ENCODE measurements at regions not wholly inside any gene's neighbourhood (a gene's known extent, or its start where the extent isn't known, plus 50 kb on each side); places are given as distances from the start of the nearest gene placed in this dataset.

DNA sequence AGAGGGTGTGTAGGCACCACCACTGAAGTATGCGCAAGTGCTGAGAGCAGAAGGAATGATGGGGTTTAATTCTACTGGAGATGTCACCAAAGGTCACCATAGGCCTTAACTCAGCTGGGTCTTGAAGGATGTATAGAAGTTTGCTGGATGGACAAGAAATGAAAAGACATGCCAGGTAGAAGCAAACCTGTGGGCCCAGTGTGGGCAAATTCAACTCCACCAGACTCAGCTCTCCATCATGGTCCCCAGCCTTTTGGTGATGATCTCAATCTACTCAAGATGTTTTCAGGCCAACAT, 124.5 kb downstream of the SNX5 start:
- H3K27me3 ChIP-seq: no peaks in the 10 kb centered on the region
- TF ChIP-seq CTCF (IDR thresholded peaks at IDR 0.05) (no peak), POLR2A (IDR thresholded peaks at IDR 0.05) (no peak)
- no peaks in the 10 kb centered on the region for H3K9me3 ChIP-seq
- 94 to 100% methylated on average over 1 of the region's 1 CpG for WGBS, 2 donors
- H3K36me3 ChIP-seq (ENCODE audit: low read depth, missing control alignments): no peaks in the 10 kb centered on the region
- intact Hi-C loops (cut with DNase I; ENCODE audit: low total_unique reads): no loop called here
- peaks cover 15% of the 10 kb centered on the region for H3K4me1 ChIP-seq
- H3K4me3 ChIP-seq: no peak overlapping the region
- no peak overlapping the region for H3K27ac ChIP-seq
- DNase-seq: no peak

DNA sequence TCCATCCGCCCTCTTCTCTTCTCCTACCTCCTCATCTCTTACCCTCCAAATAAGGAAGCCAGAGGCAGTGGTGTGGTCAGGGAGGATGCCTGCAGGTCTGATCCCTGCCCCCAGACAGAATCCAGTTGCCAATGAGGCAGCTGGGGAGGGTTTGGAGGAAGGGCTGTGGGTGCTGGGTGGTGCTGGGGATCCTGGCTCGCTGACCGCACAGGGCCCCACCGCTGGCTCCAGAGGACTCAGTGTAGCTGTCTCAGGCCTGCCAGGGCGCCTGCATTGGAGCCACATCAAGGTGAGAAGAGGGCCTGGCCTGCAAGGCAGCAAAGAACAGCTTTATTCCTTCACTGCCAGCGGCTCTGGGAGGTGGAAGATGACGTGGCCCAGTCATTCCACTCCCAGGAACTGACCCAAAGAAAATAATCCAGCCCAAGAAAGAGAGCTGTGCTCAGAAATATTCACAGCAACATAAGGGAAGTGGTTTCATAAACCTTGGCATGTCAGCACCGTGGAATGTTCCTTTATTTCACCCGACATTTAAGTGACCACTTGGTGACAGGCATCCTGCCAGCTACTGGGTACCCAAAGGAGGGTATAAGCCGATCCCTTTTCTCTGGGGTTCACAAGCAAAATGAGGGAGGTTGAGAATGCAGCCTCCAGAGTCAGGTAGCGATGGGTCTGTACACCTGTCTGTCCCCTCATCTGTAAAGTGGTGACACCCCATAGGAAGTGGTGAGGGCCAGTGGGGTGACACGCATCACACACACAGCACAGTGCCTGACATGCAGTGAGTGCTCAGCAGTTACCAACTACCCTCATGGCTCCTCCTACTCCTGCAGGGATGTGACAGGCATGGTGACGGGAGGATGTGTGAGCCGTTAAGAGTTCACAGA, 125.1 kb downstream of the SNX5 start:
- Histone ChIP-seq H3K27ac (peak overlapping the region in 1 of 2 donors; percentile 48), H3K36me3 (ENCODE audit: low read depth, missing control alignments) (no peaks in the 10 kb centered on the region), H3K27me3 (no peaks in the 10 kb centered on the region), H3K4me3 (no peak overlapping the region), H3K4me1 (peaks cover 15% of the 10 kb centered on the region), H3K9me3 (no peaks in the 10 kb centered on the region)
- peak; percentile 48 for DNase-seq
- intact Hi-C loops (cut with DNase I; ENCODE audit: low total_unique reads): no loop called here
- 73 to 81% methylated on average over 8 to 14 of the region's 14 CpGs for WGBS, 2 donors
- no peak for TF ChIP-seq POLR2A (IDR thresholded peaks at IDR 0.05)
- TF ChIP-seq CTCF (IDR thresholded peaks at IDR 0.05): no peak

GRCh38 chr20:17841751-17842215, 126.8 kb downstream of the SNX5 start:
- Histone ChIP-seq H3K9me3 (no peaks in the 10 kb centered on the region), H3K4me3 (no peak overlapping the region), H3K36me3 (ENCODE audit: low read depth, missing control alignments) (no peaks in the 10 kb centered on the region), H3K27me3 (no peaks in the 10 kb centered on the region), H3K27ac (peak overlapping the region in 1 of 2 donors; percentile 9), H3K4me1 (peaks cover 19% of the 10 kb centered on the region)
- intact Hi-C loops (cut with DNase I; ENCODE audit: low total_unique reads): no loop called here
- peak; percentile 65 for DNase-seq
- TF ChIP-seq POLR2A (IDR thresholded peaks at IDR 0.05): no peak
- TF ChIP-seq CTCF (IDR thresholded peaks at IDR 0.05): no peak
- WGBS, 2 donors: 51% methylated on average over 13 of the region's 13 CpGs

GRCh38 chr20:17840423-17840822, 128.2 kb downstream of the SNX5 start:
- H3K36me3 ChIP-seq (ENCODE audit: low read depth, missing control alignments): no peaks in the 10 kb centered on the region
- H3K27me3 ChIP-seq: no peaks in the 10 kb centered on the region
- intact Hi-C loops (cut with DNase I; ENCODE audit: low total_unique reads): no loop called here
- H3K9me3 ChIP-seq: no peaks in the 10 kb centered on the region
- DNase-seq: no peak
- H3K27ac ChIP-seq: no peak overlapping the region
- 96 to 97% methylated on average over 5 of the region's 5 CpGs for WGBS, 2 donors
- peaks cover 27% of the 10 kb centered on the region for H3K4me1 ChIP-seq
- no peak overlapping the region for H3K4me3 ChIP-seq
- no peak for TF ChIP-seq CTCF (IDR thresholded peaks at IDR 0.05)
- no peak for TF ChIP-seq POLR2A (IDR thresholded peaks at IDR 0.05)

DNA sequence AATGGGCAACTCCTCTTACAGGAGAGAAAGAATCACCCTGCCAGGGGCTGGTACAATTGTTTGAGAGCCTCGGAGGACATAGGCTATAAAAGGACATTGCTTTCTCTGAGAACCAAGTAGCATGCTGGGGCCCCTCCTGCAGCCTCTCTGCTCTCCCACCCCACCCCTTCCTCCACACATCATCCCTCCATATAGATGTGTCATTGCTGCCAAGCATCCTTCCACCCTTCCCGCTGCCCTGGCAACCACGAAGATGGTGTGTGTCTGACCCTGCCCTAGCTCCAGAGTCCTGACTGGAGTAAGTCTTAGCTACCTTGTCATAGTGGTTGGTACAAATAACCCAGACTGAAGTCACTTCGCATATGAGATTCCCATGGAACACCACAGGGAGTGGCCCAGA, 129.7 kb downstream of the SNX5 start:
- Histone ChIP-seq H3K36me3 (ENCODE audit: low read depth, missing control alignments) (no peaks in the 10 kb centered on the region), H3K4me1 (peaks cover 27% of the 10 kb centered on the region), H3K9me3 (no peaks in the 10 kb centered on the region), H3K27me3 (no peaks in the 10 kb centered on the region), H3K27ac (no peak overlapping the region), H3K4me3 (no peak overlapping the region)
- DNase-seq: no peak
- TF ChIP-seq POLR2A (IDR thresholded peaks at IDR 0.05) (no peak), CTCF (IDR thresholded peaks at IDR 0.05) (no peak)
- intact Hi-C loops (cut with DNase I; ENCODE audit: low total_unique reads): no loop called here
- WGBS, 2 donors: 90 to 91% methylated on average over 4 of the region's 4 CpGs

Measured in testis (tissue), 2 donors.